Thymus (tissue), 11 donors: ENCODE measurements at regions not wholly inside any gene's neighbourhood (a gene's known extent, or its start where the extent isn't known, plus 50 kb on each side); places are given as distances from the start of the nearest gene placed in this dataset.
"Not testable (repeated sequence)": the region's sequence is repeated elsewhere in the genome, so short reads cannot be mapped to it uniquely, and the experiment has no call there.

Experiments
- DNase-seq, 9 donors: peaks; one replicate each; pipeline ENCODE4 v3.0.0-alpha.2; 2013; ENCODE audit warnings: low spot score in 9 of 9, low read depth in 6 of 9, missing footprints in 1 of 9
- H3K27ac ChIP-seq, 2 donors: one replicate each; pipeline ENCODE4 v1.5.1; 2013; ENCODE audit warnings: control low read depth in 1 of 2, low read depth in 1 of 2, low read length in 1 of 2, mild to moderate bottlenecking in 1 of 2, moderate library complexity in 1 of 2
- H3K27me3 ChIP-seq, 2 donors: one replicate each; pipeline ENCODE4 v1.5.1; 2013; ENCODE audit warnings: low read length in 1 of 2; ENCODE audit not compliant: control insufficient read depth in 2 of 2, insufficient read depth in 1 of 2
- H3K36me3 ChIP-seq, 2 donors: one replicate each; pipeline ENCODE4 v1.5.1; 2013; ENCODE audit warnings: low read length in 1 of 2, mild to moderate bottlenecking in 1 of 2, moderate library complexity in 1 of 2; ENCODE audit not compliant: control insufficient read depth in 2 of 2, insufficient read depth in 2 of 2
- H3K4me1 ChIP-seq, 2 donors: one replicate each; pipeline ENCODE4 v1.5.1; 2013; ENCODE audit warnings: low read length in 2 of 2; ENCODE audit not compliant: control insufficient read depth in 2 of 2, insufficient read depth in 2 of 2
- H3K4me3 ChIP-seq, 2 donors: one replicate each; pipeline ENCODE4 v1.5.1; 2013; ENCODE audit warnings: low read length in 2 of 2, control low read depth in 1 of 2, mild to moderate bottlenecking in 1 of 2
- H3K9me3 ChIP-seq, 2 donors: one replicate each; pipeline ENCODE4 v1.5.1; 2013; ENCODE audit warnings: low read length in 1 of 2, mild to moderate bottlenecking in 1 of 2; ENCODE audit not compliant: control insufficient read depth in 2 of 2, insufficient read depth in 1 of 2
- WGBS: extraction: QIAGEN DNeasy Blood & Tissue Kit; methylation state at CpG from one replicate; pipeline ENCODE4 v1.1.7; 2013; 5-methylcytosine and 5-hydroxymethylcytosine counted together
- donor health status: healthy.

GRCh38 chr16:51977506-51977905 is 569.4 kb downstream of the TOX3 start:
- not testable (repeated sequence) for DNase-seq, H3K36me3 ChIP-seq, H3K4me3 ChIP-seq, H3K4me1 ChIP-seq, H3K9me3 ChIP-seq, H3K27me3 ChIP-seq, H3K27ac ChIP-seq
- 99% methylated on average over 2 of the region's 2 CpGs for WGBS

- no peak overlapping the region for H3K4me3 ChIP-seq
- DNase-seq, result no peak
- no peaks in the 10 kb centered on the region for H3K9me3 ChIP-seq
- no peaks in the 10 kb centered on the region for H3K4me1 ChIP-seq
- H3K27me3 ChIP-seq, result no peaks in the 10 kb centered on the region
- H3K36me3 ChIP-seq, result no peaks in the 10 kb centered on the region
- no peak overlapping the region for H3K27ac ChIP-seq
- WGBS, result 39% methylated on average over 4 of the region's 4 CpGs
Measured at GRCh38 chr16:51971184-51971583, 575.8 kb downstream of the TOX3 start.

GRCh38 chr16:51968749-51969148 is 578.2 kb downstream of the TOX3 start:
- Histone ChIP-seq H3K4me3 (no peak overlapping the region), H3K9me3 (no peaks in the 10 kb centered on the region), H3K36me3 (no peaks in the 10 kb centered on the region), H3K4me1 (no peaks in the 10 kb centered on the region), H3K27me3 (no peaks in the 10 kb centered on the region), H3K27ac (no peak overlapping the region)
- no peak for DNase-seq
- 95% methylated on average over 1 of the region's 1 CpG for WGBS

GRCh38 chr16:51967646-51968045 is 579.3 kb downstream of the TOX3 start:
- H3K9me3 ChIP-seq, result no peaks in the 10 kb centered on the region
- H3K4me1 ChIP-seq, result no peaks in the 10 kb centered on the region
- H3K27me3 ChIP-seq, result no peaks in the 10 kb centered on the region
- DNase-seq, result no peak
- no peak overlapping the region for H3K27ac ChIP-seq
- WGBS, result 75% methylated on average over 4 of the region's 4 CpGs
- H3K4me3 ChIP-seq, result no peak overlapping the region
- no peaks in the 10 kb centered on the region for H3K36me3 ChIP-seq

- H3K9me3 ChIP-seq, result no peaks in the 10 kb centered on the region
- no peaks in the 10 kb centered on the region for H3K36me3 ChIP-seq
- 72% methylated on average over 4 of the region's 4 CpGs for WGBS
- no peak for DNase-seq
- H3K4me1 ChIP-seq, result no peaks in the 10 kb centered on the region
- no peaks in the 10 kb centered on the region for H3K27me3 ChIP-seq
- H3K27ac ChIP-seq, result no peak overlapping the region
- H3K4me3 ChIP-seq, result no peak overlapping the region
Measured at GRCh38 chr16:51960931-51961330, 586.0 kb downstream of the TOX3 start.

GRCh38 chr16:51953286-51953985 is 593.5 kb downstream of the TOX3 start:
- Histone ChIP-seq H3K27me3 (no peaks in the 10 kb centered on the region), H3K4me1 (no peaks in the 10 kb centered on the region), H3K4me3 (no peak overlapping the region), H3K9me3 (no peaks in the 10 kb centered on the region), H3K27ac (no peak overlapping the region), H3K36me3 (no peaks in the 10 kb centered on the region)
- WGBS, result 81% methylated on average over 7 of the region's 7 CpGs
- no peak for DNase-seq

GRCh38 chr16:51952500-51952899 is 594.4 kb downstream of the TOX3 start:
- 89% methylated on average over 3 of the region's 3 CpGs for WGBS
- Histone ChIP-seq H3K27me3 (no peaks in the 10 kb centered on the region), H3K4me3 (no peak overlapping the region), H3K9me3 (no peaks in the 10 kb centered on the region), H3K4me1 (no peaks in the 10 kb centered on the region), H3K27ac (no peak overlapping the region), H3K36me3 (no peaks in the 10 kb centered on the region)
- DNase-seq, result no peak

- Histone ChIP-seq H3K9me3 (no peaks in the 10 kb centered on the region), H3K4me3 (no peak overlapping the region), H3K27ac (no peak overlapping the region), H3K27me3 (no peaks in the 10 kb centered on the region), H3K4me1 (no peaks in the 10 kb centered on the region), H3K36me3 (no peaks in the 10 kb centered on the region)
- 45% methylated on average over 7 of the region's 7 CpGs for WGBS
- DNase-seq, result no peak
Measured at GRCh38 chr16:51951668-51952298, 595.2 kb downstream of the TOX3 start.

GRCh38 chr16:51950118-51950780 is 596.7 kb downstream of the TOX3 start:
- WGBS, result 90% methylated on average over 3 of the region's 3 CpGs
- Histone ChIP-seq H3K36me3 (no peaks in the 10 kb centered on the region), H3K27me3 (no peaks in the 10 kb centered on the region), H3K27ac (no peak overlapping the region), H3K9me3 (no peaks in the 10 kb centered on the region), H3K4me1 (no peaks in the 10 kb centered on the region), H3K4me3 (no peak overlapping the region)
- no peak for DNase-seq
